Fibroblast of peridontal ligament (primary cell): ENCODE measurements at regions not wholly inside any gene's neighbourhood (a gene's known extent, or its start where the extent isn't known, plus 50 kb on each side); places are given as distances from the start of the nearest gene placed in this dataset.

Source experiments
- DNase-seq: peaks from one replicate; pipeline ENCODE4 v3.0.0-alpha.2; 2010; ENCODE audit errors: extremely low read depth

DNA sequence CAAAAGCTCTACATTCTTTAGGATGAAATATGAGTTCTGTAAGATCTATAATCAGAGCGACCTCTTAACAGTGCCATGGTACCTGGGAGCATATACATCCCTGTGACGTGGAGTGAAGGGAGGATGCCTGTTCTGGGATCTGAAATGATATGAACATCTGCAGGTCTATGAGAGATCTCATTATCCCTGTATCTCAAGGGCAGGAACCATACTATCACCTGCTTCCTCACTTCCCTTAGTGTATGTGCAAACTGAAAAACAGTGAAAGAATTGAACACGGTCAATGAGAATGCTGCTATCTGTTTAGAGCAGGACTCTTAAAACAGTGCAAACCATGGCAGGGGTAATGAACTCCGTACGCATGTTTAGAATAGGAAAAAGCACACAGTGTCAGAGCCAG, 364.0 kb downstream of the LPIN1 start:
- no peak for DNase-seq

GRCh38 chr2:12113412-12113811, 367.0 kb downstream of the LPIN1 start:
- DNase-seq: no peak

- no peak for DNase-seq
Measured at GRCh38 chr2:12114816-12115215, 368.4 kb downstream of the LPIN1 start.

DNA sequence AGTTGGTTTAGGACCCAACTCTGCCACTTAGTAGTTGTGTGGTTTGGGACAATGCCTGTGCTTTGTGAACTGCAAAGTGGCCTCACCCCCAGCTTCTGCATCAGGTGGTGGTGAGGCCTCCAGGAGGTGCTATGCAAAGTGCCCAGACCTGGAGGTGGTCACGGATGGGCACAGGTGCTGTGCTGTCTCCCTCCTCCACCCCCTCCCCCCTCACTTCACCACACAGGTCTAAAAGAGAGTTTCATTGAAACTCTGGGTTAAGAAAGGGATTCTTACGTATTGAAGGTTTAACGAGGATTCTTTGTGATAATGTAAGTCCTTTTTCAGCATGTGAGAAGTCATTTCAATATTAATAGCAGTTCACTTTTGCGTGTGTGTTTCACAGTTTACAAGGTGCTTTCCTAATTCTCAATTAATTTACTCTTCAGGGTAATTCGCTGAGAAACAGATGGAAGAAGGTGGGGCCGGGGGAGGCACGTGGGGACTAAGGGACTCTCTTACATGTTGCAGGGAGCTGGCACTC, 369.9 kb downstream of the LPIN1 start:
- DNase-seq: no peak

DNA sequence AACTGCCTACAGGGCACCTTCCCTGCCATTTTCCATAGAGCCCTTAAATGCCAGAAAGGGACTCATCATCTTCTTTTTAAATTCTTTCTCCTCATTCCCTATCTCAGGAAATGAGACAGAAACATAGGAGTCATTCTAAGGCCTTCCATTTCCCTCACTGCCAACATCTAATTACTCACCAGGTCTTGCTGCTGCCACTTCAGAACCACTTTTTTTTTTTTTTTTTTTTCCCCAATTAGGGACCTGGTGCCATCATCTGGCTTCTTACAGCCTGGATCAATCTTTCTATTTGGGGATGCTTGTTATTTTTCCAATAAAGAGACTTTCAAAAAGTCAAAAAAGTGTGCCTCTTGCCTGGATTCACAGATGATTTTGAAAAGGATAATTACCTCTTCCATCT, 373.4 kb downstream of the LPIN1 start:
- peak; percentile 57 for DNase-seq

- peak; percentile 95 for DNase-seq
Measured at GRCh38 chr2:12120281-12121150, 374.1 kb downstream of the LPIN1 start.

DNA sequence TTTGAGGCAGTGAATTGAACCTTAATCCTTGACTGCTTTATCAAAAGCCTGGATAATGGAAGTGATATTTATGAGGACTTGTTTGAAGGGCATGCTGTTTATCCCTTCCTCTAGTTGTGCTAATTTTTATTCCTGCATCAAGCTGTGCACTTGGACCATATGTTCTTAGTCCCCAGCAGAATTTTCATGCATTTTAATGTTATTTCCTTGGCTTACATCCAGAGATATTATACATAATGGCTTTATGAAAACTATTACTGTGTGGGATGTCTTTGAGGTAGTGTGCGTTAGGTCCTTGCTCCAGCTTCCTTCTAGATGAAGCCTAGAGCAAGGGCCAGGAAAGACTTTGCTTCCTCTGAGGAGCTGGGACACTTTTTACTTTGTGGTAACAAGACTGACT, 378.4 kb downstream of the LPIN1 start:
- no peak for DNase-seq

GRCh38 chr2:12126318-12126717, 379.9 kb downstream of the LPIN1 start:
- no peak for DNase-seq

DNA sequence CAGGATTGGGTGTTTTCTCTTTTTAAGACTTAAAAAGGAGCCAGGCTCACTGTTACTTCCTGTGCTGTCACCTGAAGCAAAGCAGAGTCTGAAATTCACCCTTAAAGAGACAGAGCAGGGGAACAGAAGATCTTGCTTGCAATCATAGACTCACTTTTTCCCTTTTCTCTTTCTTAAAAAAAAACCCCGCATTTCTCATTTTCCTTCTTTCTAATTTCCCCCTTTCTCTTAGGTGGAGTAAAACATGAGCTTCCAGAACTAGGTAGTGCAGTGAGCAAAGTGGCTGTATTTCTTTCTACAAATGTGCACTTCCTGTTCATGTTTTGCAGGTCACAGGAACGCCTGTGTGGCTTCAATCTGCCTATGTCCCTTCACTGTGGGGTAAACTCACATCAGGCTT, 381.2 kb downstream of the LPIN1 start:
- DNase-seq: no peak

- DNase-seq: peak; percentile 30
Measured at GRCh38 chr2:12131975-12132374, 385.5 kb downstream of the LPIN1 start.

- DNase-seq: no peak
Measured at GRCh38 chr2:12141618-12142258, 395.3 kb downstream of the LPIN1 start.

DNA sequence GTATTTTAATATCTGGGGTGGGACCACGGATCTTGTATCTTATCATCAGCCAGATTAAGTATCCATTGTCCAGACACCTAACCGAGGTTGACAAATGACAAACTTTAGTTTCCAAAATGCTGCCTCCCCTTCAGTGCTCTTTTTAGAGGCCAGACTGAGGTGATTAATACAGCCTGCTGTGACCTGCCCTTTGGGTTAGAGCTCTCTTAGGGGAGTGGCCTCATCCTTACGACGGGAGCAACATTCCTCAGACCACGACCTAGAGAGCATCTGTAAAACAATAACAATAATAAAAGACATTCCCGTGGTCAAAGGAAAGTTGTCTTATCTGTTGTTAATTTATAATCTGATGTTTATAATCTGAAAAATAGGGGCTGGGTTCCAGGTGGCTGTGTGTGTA, 405.3 kb downstream of the LPIN1 start:
- DNase-seq: no peak

- no peak for DNase-seq
Measured at GRCh38 chr2:12152888-12153287, 406.5 kb downstream of the LPIN1 start.

- DNase-seq: peak; percentile 94
Measured at GRCh38 chr2:12155303-12156051, 409.0 kb downstream of the LPIN1 start.

DNA sequence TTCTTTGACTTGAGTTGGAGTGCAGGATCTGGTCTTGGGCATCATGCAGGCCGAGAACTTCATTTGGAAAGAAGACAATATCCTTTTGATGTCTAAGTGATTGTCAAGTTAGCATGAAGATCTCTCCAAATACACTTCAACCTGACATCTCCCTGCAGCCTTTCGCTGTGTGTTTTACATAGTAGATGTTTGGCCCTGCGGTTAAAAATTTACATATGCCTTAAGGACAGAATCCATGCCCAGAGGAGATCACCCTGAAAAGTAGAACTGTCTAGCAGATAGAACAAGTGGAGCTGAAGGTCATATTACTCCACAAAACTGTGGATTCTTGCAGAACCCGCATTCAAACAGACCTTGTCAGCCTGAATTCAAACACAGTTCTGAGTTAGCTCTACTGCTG, 409.9 kb downstream of the LPIN1 start:
- DNase-seq: no peak

- DNase-seq: no peak
Measured at GRCh38 chr2:12161085-12161484, 414.7 kb downstream of the LPIN1 start.

- DNase-seq: no peak
Measured at GRCh38 chr2:12162269-12163247, 416.1 kb downstream of the LPIN1 start.

- no peak for DNase-seq
Measured at GRCh38 chr2:12163866-12164265, 417.4 kb downstream of the LPIN1 start.

GRCh38 chr2:12164689-12165088, 418.3 kb downstream of the LPIN1 start:
- DNase-seq: no peak

GRCh38 chr2:12167525-12168317, 421.3 kb downstream of the LPIN1 start:
- no peak for DNase-seq
